Tibial nerve (tissue), 4 donors: ENCODE measurements at regions not wholly inside any gene's neighbourhood (a gene's known extent, or its start where the extent isn't known, plus 50 kb on each side); places are given as distances from the start of the nearest gene placed in this dataset.
"Not testable (repeated sequence)": the region's sequence is repeated elsewhere in the genome, so short reads cannot be mapped to it uniquely, and the experiment has no call there.

Experiments
- DNase-seq, 2 donors: peaks; one replicate each; pipeline ENCODE4 v3.0.0-alpha.2; 2019; ENCODE audit warnings: low spot score in 2 of 2
- H3K27ac ChIP-seq, 4 donors: fragments of 200-600 bp; sonication (generic) in 3 of 4; one replicate each; pipeline ENCODE4 v1.5.1; 2017 to 2019; ENCODE audit warnings: mild to moderate bottlenecking in 1 of 4
- H3K27me3 ChIP-seq, 2 donors: fragments of 200-600 bp; sonication (generic) in 1 of 2; one replicate each; pipeline versions ENCODE4 v1.5.1 to v1.6.0; 2017 to 2019
- H3K36me3 ChIP-seq, 3 donors: fragments of 200-600 bp; sonication (generic); one replicate each; pipeline ENCODE4 v1.5.1; 2018 to 2019
- H3K4me1 ChIP-seq, 4 donors: fragments of 200-600 bp; sonication (generic) in 3 of 4; one replicate each; pipeline ENCODE4 v1.5.1; 2017 to 2019
- H3K4me3 ChIP-seq, 4 donors: fragments of 200-600 bp; sonication (generic) in 3 of 4; one replicate each; pipeline ENCODE4 v1.5.1; 2017 to 2019; ENCODE audit warnings: mild to moderate bottlenecking in 1 of 4, moderate library complexity in 1 of 4
- H3K9me3 ChIP-seq, 4 donors: fragments of 200-600 bp; sonication (generic) in 3 of 4; one replicate each; pipeline ENCODE4 v1.5.1; 2017 to 2019
- CTCF ChIP-seq, 5 experiments: fragments of 200-600 bp in 3 of 5; fragments of 450-650 bp in 2 of 5; sonication (generic) in 3 of 5; IDR thresholded peaks; one replicate each; pipeline ENCODE4 v1.5.1; 2016 to 2019; ENCODE audit warnings: antibody characterized with exemption in 5 of 5, mild to moderate bottlenecking in 3 of 5, moderate library complexity in 2 of 5
- EP300 ChIP-seq, 2 donors: sonication (generic); formaldehyde crosslinking; IDR thresholded peaks; one replicate each; pipeline ENCODE4 v1.6.1; 2017; ENCODE audit warnings: antibody characterized with exemption in 2 of 2, mild to moderate bottlenecking in 1 of 2
- POLR2A ChIP-seq, 2 donors: fragments of 450-650 bp; IDR thresholded peaks; one replicate each; pipeline ENCODE4 v1.6.1; 2017; ENCODE audit warnings: antibody characterized with exemption in 2 of 2, mild to moderate bottlenecking in 2 of 2, moderate library complexity in 2 of 2
- WGBS, 2 donors: methylation state at CpG; one replicate each; pipeline ENCODE4 v1.1.5; 2018; 5-methylcytosine and 5-hydroxymethylcytosine counted together

- no peaks in the 10 kb centered on the region for H3K36me3 ChIP-seq
- TF ChIP-seq EP300 (IDR thresholded peaks at IDR 0.05) = no peak
- TF ChIP-seq CTCF (IDR thresholded peaks at IDR 0.05) = no peak
- no peak for TF ChIP-seq POLR2A (IDR thresholded peaks at IDR 0.05)
- no peaks in the 10 kb centered on the region for H3K27me3 ChIP-seq
- no peak overlapping the region for H3K4me3 ChIP-seq
- peaks cover 0 to 16% (median 0%) of the 10 kb centered on the region in 4 donors for H3K4me1 ChIP-seq
- no peak for DNase-seq
- H3K9me3 ChIP-seq = no peaks in the 10 kb centered on the region
- 83 to 89% methylated on average over 5 of the region's 5 CpGs for WGBS, 2 donors
- H3K27ac ChIP-seq = no peak overlapping the region
Measured at GRCh38 chr2:48050711-48051110, 144.4 kb upstream of the FBXO11 start.

GRCh38 chr2:48059975-48060374 is 153.7 kb upstream of the FBXO11 start:
- Histone ChIP-seq H3K4me3 (no peak overlapping the region), H3K9me3 (no peaks in the 10 kb centered on the region), H3K36me3 (no peaks in the 10 kb centered on the region), H3K4me1 (no peaks in the 10 kb centered on the region), H3K27ac (no peak overlapping the region), H3K27me3 (no peaks in the 10 kb centered on the region)
- DNase-seq = no peak
- WGBS, 2 donors = 91 to 95% methylated on average over 1 of the region's 1 CpG
- TF ChIP-seq CTCF (IDR thresholded peaks at IDR 0.05) (no peak), EP300 (IDR thresholded peaks at IDR 0.05) (no peak), POLR2A (IDR thresholded peaks at IDR 0.05) (no peak)

GRCh38 chr2:48061656-48062055 is 155.4 kb upstream of the FBXO11 start:
- H3K27ac ChIP-seq, H3K4me1 ChIP-seq, H3K4me3 ChIP-seq, H3K36me3 ChIP-seq, H3K9me3 ChIP-seq, DNase-seq, H3K27me3 ChIP-seq: not testable (repeated sequence)
- WGBS, 2 donors = 85 to 86% methylated on average over 4 of the region's 4 CpGs

GRCh38 chr2:48065096-48065495 is 158.8 kb upstream of the FBXO11 start:
- no peaks in the 10 kb centered on the region for H3K36me3 ChIP-seq
- H3K4me3 ChIP-seq = no peak overlapping the region
- TF ChIP-seq CTCF (IDR thresholded peaks at IDR 0.05) (no peak), EP300 (IDR thresholded peaks at IDR 0.05) (no peak), POLR2A (IDR thresholded peaks at IDR 0.05) (no peak)
- no peaks in the 10 kb centered on the region for H3K4me1 ChIP-seq
- no peak overlapping the region for H3K27ac ChIP-seq
- DNase-seq = no peak
- H3K27me3 ChIP-seq = no peaks in the 10 kb centered on the region
- no peaks in the 10 kb centered on the region for H3K9me3 ChIP-seq

- no peak overlapping the region for H3K4me3 ChIP-seq
- H3K27me3 ChIP-seq = no peaks in the 10 kb centered on the region
- WGBS, 2 donors = 86 to 91% methylated on average over 2 of the region's 2 CpGs
- no peak for DNase-seq
- no peak overlapping the region for H3K27ac ChIP-seq
- no peaks in the 10 kb centered on the region for H3K9me3 ChIP-seq
- peaks cover 0 to 8% (median 0%) of the 10 kb centered on the region in 4 donors for H3K4me1 ChIP-seq
- TF ChIP-seq CTCF (IDR thresholded peaks at IDR 0.05) (no peak), EP300 (IDR thresholded peaks at IDR 0.05) (no peak), POLR2A (IDR thresholded peaks at IDR 0.05) (no peak)
- no peaks in the 10 kb centered on the region for H3K36me3 ChIP-seq
Measured at GRCh38 chr2:48066000-48066399, 159.7 kb upstream of the FBXO11 start.

GRCh38 chr2:48069769-48070168 is 163.5 kb upstream of the FBXO11 start:
- no peaks in the 10 kb centered on the region for H3K9me3 ChIP-seq
- H3K36me3 ChIP-seq = no peaks in the 10 kb centered on the region
- no peaks in the 10 kb centered on the region for H3K27me3 ChIP-seq
- H3K4me1 ChIP-seq = peaks cover 0 to 8% (median 0%) of the 10 kb centered on the region in 4 donors
- H3K27ac ChIP-seq = no peak overlapping the region
- no peak for DNase-seq
- TF ChIP-seq POLR2A (IDR thresholded peaks at IDR 0.05) (no peak), EP300 (IDR thresholded peaks at IDR 0.05) (no peak), CTCF (IDR thresholded peaks at IDR 0.05) (no peak)
- H3K4me3 ChIP-seq = no peak overlapping the region
